Heart left ventricle (tissue), 13 donors: ENCODE measurements at regions not wholly inside any gene's neighbourhood (a gene's known extent, or its start where the extent isn't known, plus 50 kb on each side); places are given as distances from the start of the nearest gene placed in this dataset.

Experiments used
- POLR2A ChIP-seq, 2 donors: fragments of 450-650 bp; IDR thresholded peaks; one replicate each; pipeline ENCODE4 v1.6.1; 2017; ENCODE audit warnings: antibody characterized with exemption in 2 of 2, mild to moderate bottlenecking in 2 of 2, moderate library complexity in 2 of 2
- TF ChIP-seq, protein P1 (sequence below), 12 donors: fragments of 200-600 bp; sonication (generic) in 4 of 12; IDR thresholded peaks; one replicate each; pipeline versions ENCODE4 v1.5.0 to v1.8.0; 2018 to 2022; ENCODE audit warnings: antibody characterized with exemption in 12 of 12, mild to moderate bottlenecking in 5 of 12
- donor health status: ischemic (EF 13 %, LVEDD 7.1; RV severe dilation, severe dysfunction).
- donor health status: DM: no; HTN: yes; CAD: no.
- donor health status: DM: no; HTN: no; CAD: no.
- donor health status: ischemic (EF 25% LVEDD 6.9; RV normal size, moderate dysfunction).
- donor health status: ischemic (EF 25% LVEDD 5.7; RV mildly dilated, moderate dysfunction).
- donor health status: ischemic (EF 35%, LVEDD 5.7; RV mildly dilated, moderate dysfunction).
- donor health status: nonischemic (EF 11% LVEDD 7.7; RV severe dilation, severe dysfunction).
- donor health status: DM: yes; HTN: yes; CAD: no.
- donor health status: PGD.
- donor health status: ischemic (EF 29% LVEDD 5.4; RV normal size, mild dysfunction).
- donor health status: nonischemic (EF 23%, LVEDD 6.1; RV moderate dilation, normal function).

DNA sequence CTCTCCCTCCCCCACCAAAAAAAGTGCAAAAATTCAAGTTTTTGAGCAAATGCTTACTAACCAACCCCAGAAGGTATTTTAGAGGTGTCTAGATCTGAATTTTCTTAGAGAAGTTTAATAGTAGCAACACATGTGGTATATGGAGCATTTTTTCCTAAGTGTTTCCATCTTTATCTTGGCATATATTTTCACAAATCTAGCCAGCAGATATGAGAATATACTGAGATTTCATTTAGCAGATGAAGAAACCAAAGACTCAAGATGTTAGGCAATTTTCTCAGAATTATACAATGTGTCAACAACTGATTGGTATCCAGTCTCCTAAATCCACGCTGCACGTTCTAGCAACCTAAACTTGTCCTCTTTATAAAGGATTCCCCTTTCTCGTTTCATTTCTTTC lies 245.5 kb upstream of the CXXC4 start:
- TF ChIP-seq POLR2A (IDR thresholded peaks at IDR 0.05) = no peak
- TF ChIP-seq, protein P1, sequence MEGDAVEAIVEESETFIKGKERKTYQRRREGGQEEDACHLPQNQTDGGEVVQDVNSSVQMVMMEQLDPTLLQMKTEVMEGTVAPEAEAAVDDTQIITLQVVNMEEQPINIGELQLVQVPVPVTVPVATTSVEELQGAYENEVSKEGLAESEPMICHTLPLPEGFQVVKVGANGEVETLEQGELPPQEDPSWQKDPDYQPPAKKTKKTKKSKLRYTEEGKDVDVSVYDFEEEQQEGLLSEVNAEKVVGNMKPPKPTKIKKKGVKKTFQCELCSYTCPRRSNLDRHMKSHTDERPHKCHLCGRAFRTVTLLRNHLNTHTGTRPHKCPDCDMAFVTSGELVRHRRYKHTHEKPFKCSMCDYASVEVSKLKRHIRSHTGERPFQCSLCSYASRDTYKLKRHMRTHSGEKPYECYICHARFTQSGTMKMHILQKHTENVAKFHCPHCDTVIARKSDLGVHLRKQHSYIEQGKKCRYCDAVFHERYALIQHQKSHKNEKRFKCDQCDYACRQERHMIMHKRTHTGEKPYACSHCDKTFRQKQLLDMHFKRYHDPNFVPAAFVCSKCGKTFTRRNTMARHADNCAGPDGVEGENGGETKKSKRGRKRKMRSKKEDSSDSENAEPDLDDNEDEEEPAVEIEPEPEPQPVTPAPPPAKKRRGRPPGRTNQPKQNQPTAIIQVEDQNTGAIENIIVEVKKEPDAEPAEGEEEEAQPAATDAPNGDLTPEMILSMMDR (IDR thresholded peaks at IDR 0.05) = no peak
